ENCODE measurements at regions not wholly inside any gene's neighbourhood (a gene's known extent, or its start where the extent isn't known, plus 50 kb on each side); places are given as distances from the start of the nearest gene placed in this dataset.

DNA sequence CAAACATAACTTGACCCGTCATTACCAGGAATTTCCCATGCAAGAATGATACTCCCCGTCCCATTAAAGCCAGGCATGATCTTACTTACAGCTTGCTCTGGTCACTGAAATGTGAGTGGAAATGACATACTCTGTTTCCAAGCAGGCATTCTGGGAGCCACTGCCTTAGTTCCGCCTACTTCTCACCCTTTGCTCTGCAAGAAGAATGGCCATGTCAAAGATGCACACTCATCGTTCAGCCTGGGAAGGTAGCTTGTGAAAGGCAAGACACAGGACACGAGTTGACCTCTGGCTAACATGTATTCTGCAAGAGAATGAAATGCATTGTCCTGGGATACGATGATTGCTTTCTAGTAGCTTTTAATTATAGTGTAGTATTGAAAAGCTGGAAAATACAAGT lies 1144.4 kb downstream of the NLGN4X start:
- ChIA-PET CTCF (no interaction called here), POLR2A (ENCODE audit: low non-redundant PET) (no interaction called here)
- DNase-seq (ENCODE audit: low spot score), result no peak
- TF ChIP-seq, protein P1, sequence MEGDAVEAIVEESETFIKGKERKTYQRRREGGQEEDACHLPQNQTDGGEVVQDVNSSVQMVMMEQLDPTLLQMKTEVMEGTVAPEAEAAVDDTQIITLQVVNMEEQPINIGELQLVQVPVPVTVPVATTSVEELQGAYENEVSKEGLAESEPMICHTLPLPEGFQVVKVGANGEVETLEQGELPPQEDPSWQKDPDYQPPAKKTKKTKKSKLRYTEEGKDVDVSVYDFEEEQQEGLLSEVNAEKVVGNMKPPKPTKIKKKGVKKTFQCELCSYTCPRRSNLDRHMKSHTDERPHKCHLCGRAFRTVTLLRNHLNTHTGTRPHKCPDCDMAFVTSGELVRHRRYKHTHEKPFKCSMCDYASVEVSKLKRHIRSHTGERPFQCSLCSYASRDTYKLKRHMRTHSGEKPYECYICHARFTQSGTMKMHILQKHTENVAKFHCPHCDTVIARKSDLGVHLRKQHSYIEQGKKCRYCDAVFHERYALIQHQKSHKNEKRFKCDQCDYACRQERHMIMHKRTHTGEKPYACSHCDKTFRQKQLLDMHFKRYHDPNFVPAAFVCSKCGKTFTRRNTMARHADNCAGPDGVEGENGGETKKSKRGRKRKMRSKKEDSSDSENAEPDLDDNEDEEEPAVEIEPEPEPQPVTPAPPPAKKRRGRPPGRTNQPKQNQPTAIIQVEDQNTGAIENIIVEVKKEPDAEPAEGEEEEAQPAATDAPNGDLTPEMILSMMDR (conservative IDR thresholded peaks at IDR 0.05; ENCODE audit: low read depth), result no peak
- no peak overlapping the region for H3K27ac ChIP-seq

DNA sequence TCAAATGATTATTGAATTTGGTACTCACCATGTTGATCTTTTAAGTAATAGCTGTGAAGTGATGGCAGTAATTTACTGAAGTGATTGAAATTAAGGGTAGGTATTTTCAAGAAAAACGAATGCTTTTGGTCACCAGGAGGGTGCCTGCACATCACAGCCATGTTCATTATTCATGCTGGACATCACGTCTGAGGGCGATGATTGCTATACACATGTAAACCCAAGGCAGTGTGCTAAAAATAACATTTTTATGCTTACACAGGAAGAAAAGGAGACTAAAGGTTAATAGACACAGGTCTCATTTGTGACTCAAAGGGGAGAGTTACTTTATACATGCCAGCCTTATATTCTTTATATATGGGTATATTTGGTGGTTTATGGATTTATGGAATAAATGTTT lies 1146.0 kb downstream of the NLGN4X start:
- TF ChIP-seq, protein P1 (conservative IDR thresholded peaks at IDR 0.05; ENCODE audit: low read depth), result no peak
- DNase-seq (ENCODE audit: low spot score), result no peak
- no peak overlapping the region for H3K27ac ChIP-seq
- POLR2A ChIA-PET (ENCODE audit: low non-redundant PET), result no interaction called here
- CTCF ChIA-PET, result no interaction called here

DNA sequence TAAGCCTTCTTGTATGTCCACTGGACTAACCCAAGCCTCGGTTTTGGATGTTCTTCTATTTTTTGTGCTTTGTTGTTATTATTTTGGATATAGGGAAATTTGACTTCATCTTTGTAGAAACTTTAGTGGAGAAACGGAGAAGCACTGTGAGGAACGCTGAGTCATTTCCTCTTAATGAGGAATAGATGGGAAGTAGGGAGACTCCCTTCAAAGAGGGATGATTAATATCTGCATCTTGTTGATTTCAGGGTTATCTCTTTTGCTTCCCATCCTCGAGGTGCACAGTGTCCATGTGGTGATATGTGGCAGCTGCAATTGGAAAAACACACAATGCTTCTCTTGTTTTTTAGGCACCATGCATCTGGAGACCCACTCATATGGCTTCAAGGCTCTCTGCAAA lies 1147.9 kb downstream of the NLGN4X start:
- TF ChIP-seq, protein P1 (conservative IDR thresholded peaks at IDR 0.05; ENCODE audit: low read depth), result no peak
- CTCF ChIA-PET, result no interaction called here
- DNase-seq (ENCODE audit: low spot score), result no peak
- H3K27ac ChIP-seq, result no peak overlapping the region
- POLR2A ChIA-PET (ENCODE audit: low non-redundant PET), result no interaction called here

DNA sequence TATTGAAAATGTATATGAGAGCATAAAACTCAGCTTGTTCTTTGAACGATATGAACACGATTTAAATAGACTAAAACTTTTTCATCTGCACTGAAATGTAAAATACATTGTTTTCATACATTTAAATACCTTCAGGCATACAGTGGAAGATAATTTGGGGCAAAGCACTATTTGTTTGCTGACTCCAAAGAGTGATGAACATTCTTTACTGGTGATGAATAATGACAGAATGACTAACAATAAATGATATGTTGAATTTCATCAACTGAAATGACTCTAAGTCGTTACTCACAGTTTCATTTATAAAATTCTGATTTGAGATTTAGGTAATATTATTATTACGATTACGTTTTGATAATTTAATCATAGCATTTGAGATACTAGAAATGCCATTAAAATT lies 1160.1 kb downstream of the NLGN4X start:
- TF ChIP-seq, protein P1 (conservative IDR thresholded peaks at IDR 0.05; ENCODE audit: low read depth), result no peak
- no peak overlapping the region for H3K27ac ChIP-seq
- ChIA-PET POLR2A (ENCODE audit: low non-redundant PET) (no interaction called here), CTCF (no interaction called here)
- DNase-seq (ENCODE audit: low spot score), result no peak

DNA sequence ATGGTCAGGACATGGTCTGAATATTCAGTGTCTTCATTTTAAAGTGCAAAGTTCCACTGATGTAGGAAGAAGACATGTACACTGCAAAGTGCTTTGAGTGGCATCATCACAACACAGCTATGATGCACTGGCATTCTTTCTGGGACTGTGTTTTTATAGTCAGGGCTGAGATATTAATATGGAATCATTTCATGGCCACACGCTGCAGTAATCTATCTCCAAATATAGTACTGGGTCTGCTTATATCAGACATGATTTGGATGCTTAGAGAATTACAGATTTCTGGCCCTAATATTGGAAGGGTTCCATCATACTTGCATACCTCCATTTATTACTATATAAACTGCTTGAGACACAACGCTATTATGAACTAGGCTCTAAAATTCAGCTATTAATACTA lies 1170.9 kb downstream of the NLGN4X start:
- TF ChIP-seq, protein P1 (conservative IDR thresholded peaks at IDR 0.05; ENCODE audit: low read depth), result no peak
- H3K27ac ChIP-seq, result no peak overlapping the region
- ChIA-PET POLR2A (ENCODE audit: low non-redundant PET) (no interaction called here), CTCF (no interaction called here)
- no peak for DNase-seq (ENCODE audit: low spot score)

DNA sequence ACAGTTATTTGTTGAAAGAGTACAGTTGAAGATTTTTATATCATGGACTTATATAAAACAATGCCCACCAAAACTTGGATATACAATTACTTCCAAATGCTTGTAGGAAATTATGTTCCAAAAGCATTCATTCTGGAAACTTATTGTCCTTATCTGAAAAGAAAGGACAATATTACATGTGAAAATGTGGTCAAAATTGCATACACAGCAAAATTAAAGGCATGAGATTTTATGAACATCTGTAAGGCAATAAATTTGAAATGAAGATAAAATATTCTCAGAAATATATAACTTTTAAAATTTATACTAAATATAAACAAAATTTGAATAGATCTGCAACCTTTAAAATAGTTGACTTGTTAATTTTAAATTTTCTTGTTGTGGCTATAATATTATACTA lies 1173.8 kb downstream of the NLGN4X start:
- CTCF ChIA-PET, result no interaction called here
- POLR2A ChIA-PET (ENCODE audit: low non-redundant PET), result no interaction called here
- H3K27ac ChIP-seq, result no peak overlapping the region
- no peak for DNase-seq (ENCODE audit: low spot score)
- TF ChIP-seq, protein P1 (conservative IDR thresholded peaks at IDR 0.05; ENCODE audit: low read depth), result no peak
